Astrocyte (in vitro differentiated cells and primary cell): ENCODE measurements at regions not wholly inside any gene's neighbourhood (a gene's known extent, or its start where the extent isn't known, plus 50 kb on each side); places are given as distances from the start of the nearest gene placed in this dataset.

Experiments used
- DNase-seq: peaks from one replicate; pipeline ENCODE4 v3.0.0-alpha.2; 2010; ENCODE audit warnings: low read depth
- FAIRE-seq: peaks from 2 replicates; lab custom pipeline; 2011; peaks lifted over from hg19 to GRCh38; lab: Jason Lieb, UNC
- H2AFZ ChIP-seq: 2 replicates; pipeline ENCODE4 v1.6.0; 2012; ENCODE audit warnings: low read depth, low read length, inconsistent platforms
- H3K27ac ChIP-seq: 2 replicates; pipeline ENCODE4 v1.5.1; 2011; ENCODE audit warnings: low read depth, low read length, inconsistent platforms
- H3K27me3 ChIP-seq: 2 replicates; pipeline ENCODE4 v1.6.0; 2011; ENCODE audit warnings: low read length, inconsistent platforms; ENCODE audit not compliant: insufficient read depth
- H3K36me3 ChIP-seq: 2 replicates; pipeline ENCODE4 v1.5.1; 2011; ENCODE audit warnings: low read length, inconsistent platforms; ENCODE audit not compliant: insufficient read depth
- H3K4me1 ChIP-seq: 2 replicates; pipeline ENCODE4 v1.5.1; 2011; ENCODE audit warnings: low read length, inconsistent platforms; ENCODE audit not compliant: insufficient read depth
- H3K4me2 ChIP-seq: 2 replicates; pipeline ENCODE4 v1.6.0; 2012; ENCODE audit warnings: low read length, inconsistent platforms
- H3K4me3 ChIP-seq: 2 replicates; pipeline ENCODE4 v1.5.1; 2011; ENCODE audit warnings: low read depth, mild to moderate bottlenecking, low read length, inconsistent platforms; ENCODE audit not compliant: insufficient read depth
- H3K79me2 ChIP-seq: 2 replicates; pipeline ENCODE4 v1.6.0; 2012; ENCODE audit warnings: mild to moderate bottlenecking, low read length, inconsistent platforms; ENCODE audit not compliant: insufficient read depth
- H3K9ac ChIP-seq: 2 replicates; pipeline ENCODE4 v1.6.0; 2012; ENCODE audit warnings: mild to moderate bottlenecking, low read length, inconsistent platforms
- H3K9me3 ChIP-seq: 2 replicates; pipeline ENCODE4 v1.5.1; 2012; ENCODE audit warnings: low read depth, mild to moderate bottlenecking, low read length, inconsistent platforms; ENCODE audit not compliant: insufficient read depth
- H4K20me1 ChIP-seq: 2 replicates; pipeline ENCODE4 v1.6.0; 2012; ENCODE audit warnings: low read length, inconsistent platforms; ENCODE audit not compliant: insufficient read depth
- H3K27ac Mint-ChIP-seq: one replicate; pipeline ENCODE4 v1.8.0; 2021; ENCODE audit warnings: mild to moderate bottlenecking, mixed read lengths; ENCODE audit not compliant: unreplicated experiment
- H3K27me3 Mint-ChIP-seq: one replicate; pipeline ENCODE4 v1.8.0; 2021; ENCODE audit warnings: low read depth, mixed read lengths; ENCODE audit not compliant: unreplicated experiment
- H3K36me3 Mint-ChIP-seq: one replicate; pipeline ENCODE4 v1.8.0; 2021; ENCODE audit warnings: low read depth, mixed read lengths; ENCODE audit not compliant: unreplicated experiment
- H3K4me1 Mint-ChIP-seq: one replicate; pipeline ENCODE4 v1.8.0; 2021; ENCODE audit warnings: low read depth, mixed read lengths; ENCODE audit not compliant: unreplicated experiment
- H3K4me3 Mint-ChIP-seq: one replicate; pipeline ENCODE4 v1.8.0; 2021; ENCODE audit warnings: mild to moderate bottlenecking, moderate library complexity, mixed read lengths; ENCODE audit not compliant: unreplicated experiment
- H3K9me3 Mint-ChIP-seq: one replicate; pipeline ENCODE4 v1.8.0; 2021; ENCODE audit warnings: mild to moderate bottlenecking, mixed read lengths; ENCODE audit not compliant: unreplicated experiment
- EZH2 ChIP-seq: IDR thresholded peaks from 2 replicates; pipeline ENCODE4 v1.6.1; 2012; ENCODE audit warnings: mild to moderate bottlenecking, low read length, inconsistent platforms; ENCODE audit not compliant: insufficient read depth
- TF ChIP-seq, protein P1 (sequence below): IDR thresholded peaks from 2 replicates; pipeline ENCODE4 v1.5.1; 2011; ENCODE audit warnings: low read depth, mild to moderate bottlenecking, inconsistent platforms, low read length, moderate library complexity; ENCODE audit not compliant: insufficient read depth

DNA sequence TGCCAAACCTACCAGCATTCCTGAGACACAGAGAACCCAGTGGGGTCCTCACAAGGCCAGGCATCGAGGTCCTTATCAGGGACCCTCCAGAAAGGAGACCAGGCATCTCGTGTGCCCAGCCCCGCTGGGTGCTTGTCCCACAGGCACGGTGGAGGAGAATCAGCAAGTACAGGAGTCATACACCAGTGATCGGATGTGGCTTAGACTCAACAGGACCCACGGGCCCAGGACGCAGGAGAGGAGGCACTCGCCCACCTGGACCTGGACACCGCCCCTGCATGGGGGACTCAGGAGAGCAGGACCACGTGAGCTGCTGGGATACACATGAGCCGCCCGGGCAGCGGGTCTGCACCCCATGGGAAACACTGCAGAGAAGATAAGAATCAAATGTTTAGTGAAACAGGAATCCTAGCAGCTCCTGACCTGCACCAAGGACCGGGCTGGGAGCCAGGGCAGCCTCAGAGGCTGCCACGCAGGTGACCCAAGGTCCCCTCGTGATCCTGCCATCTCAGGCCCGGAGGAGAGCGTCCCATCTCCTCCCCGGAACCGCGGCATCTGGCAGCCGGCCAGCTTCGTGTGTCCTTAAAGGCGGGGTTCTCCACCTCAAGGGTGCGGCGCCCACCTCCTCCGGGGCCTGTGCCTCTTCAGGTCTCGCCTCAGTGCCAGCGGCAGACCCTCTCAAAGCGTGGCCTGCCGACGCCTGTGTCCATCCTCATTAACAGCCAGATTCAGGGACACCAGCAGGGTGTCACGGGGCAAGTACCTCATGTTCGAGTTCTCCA is 59.2 kb downstream of the FOXL3 start:
- no peak overlapping the region for H2AFZ ChIP-seq
- FAIRE-seq (no peak), DNase-seq (no peak)
- H3K4me3 ChIP-seq: no peak overlapping the region
- Mint-ChIP-seq H3K36me3 (no peaks in the 10 kb centered on the region), H3K27me3 (peaks cover 23% of the 10 kb centered on the region), H3K27ac (no peak overlapping the region), H3K9me3 (peaks cover 12% of the 10 kb centered on the region), H3K4me3 (no peak overlapping the region), H3K4me1 (no peaks in the 10 kb centered on the region)
- H4K20me1 ChIP-seq: no peaks in the 10 kb centered on the region
- TF ChIP-seq EZH2: no peak
- TF ChIP-seq, protein P1, sequence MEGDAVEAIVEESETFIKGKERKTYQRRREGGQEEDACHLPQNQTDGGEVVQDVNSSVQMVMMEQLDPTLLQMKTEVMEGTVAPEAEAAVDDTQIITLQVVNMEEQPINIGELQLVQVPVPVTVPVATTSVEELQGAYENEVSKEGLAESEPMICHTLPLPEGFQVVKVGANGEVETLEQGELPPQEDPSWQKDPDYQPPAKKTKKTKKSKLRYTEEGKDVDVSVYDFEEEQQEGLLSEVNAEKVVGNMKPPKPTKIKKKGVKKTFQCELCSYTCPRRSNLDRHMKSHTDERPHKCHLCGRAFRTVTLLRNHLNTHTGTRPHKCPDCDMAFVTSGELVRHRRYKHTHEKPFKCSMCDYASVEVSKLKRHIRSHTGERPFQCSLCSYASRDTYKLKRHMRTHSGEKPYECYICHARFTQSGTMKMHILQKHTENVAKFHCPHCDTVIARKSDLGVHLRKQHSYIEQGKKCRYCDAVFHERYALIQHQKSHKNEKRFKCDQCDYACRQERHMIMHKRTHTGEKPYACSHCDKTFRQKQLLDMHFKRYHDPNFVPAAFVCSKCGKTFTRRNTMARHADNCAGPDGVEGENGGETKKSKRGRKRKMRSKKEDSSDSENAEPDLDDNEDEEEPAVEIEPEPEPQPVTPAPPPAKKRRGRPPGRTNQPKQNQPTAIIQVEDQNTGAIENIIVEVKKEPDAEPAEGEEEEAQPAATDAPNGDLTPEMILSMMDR: no peak
- H3K36me3 ChIP-seq: no peaks in the 10 kb centered on the region
- no peaks in the 10 kb centered on the region for H3K79me2 ChIP-seq
- no peak overlapping the region for H3K27ac ChIP-seq
- H3K9ac ChIP-seq: no peak overlapping the region
- H3K4me1 ChIP-seq: no peaks in the 10 kb centered on the region
- no peaks in the 10 kb centered on the region for H3K27me3 ChIP-seq
- peaks cover 2% of the 10 kb centered on the region for H3K9me3 ChIP-seq
- no peak overlapping the region for H3K4me2 ChIP-seq

DNA sequence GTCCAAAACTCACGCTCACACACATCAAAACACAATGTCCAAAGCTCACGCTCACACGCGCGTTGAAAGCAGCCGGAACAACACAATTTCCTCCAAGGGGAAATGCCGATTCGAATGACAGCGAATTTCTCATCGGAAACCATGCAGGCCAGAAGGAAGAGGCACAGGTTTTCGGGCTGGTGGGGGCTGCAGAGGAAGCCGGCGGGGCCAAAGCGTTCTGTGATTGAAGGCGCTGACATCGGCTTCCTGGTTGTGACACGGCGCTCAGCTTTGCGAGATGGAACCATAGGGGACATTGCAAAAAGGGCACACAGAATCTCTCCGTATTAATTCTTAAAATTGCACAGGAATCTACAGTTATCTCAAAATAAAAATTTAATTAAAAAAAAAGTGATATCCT is 61.3 kb downstream of the FOXL3 start:
- Mint-ChIP-seq H3K27me3 (peaks cover 15% of the 10 kb centered on the region), H3K4me3 (no peak overlapping the region), H3K36me3 (no peaks in the 10 kb centered on the region), H3K4me1 (no peaks in the 10 kb centered on the region), H3K27ac (no peak overlapping the region), H3K9me3 (peaks cover 12% of the 10 kb centered on the region)
- DNase-seq (no peak), FAIRE-seq (no peak)
- Histone ChIP-seq H2AFZ (no peak overlapping the region), H3K27ac (no peak overlapping the region), H3K4me1 (no peaks in the 10 kb centered on the region), H3K36me3 (no peaks in the 10 kb centered on the region), H3K4me3 (no peak overlapping the region), H3K79me2 (no peaks in the 10 kb centered on the region), H3K9ac (no peak overlapping the region), H3K9me3 (peaks cover 2% of the 10 kb centered on the region), H3K4me2 (no peak overlapping the region), H3K27me3 (no peaks in the 10 kb centered on the region), H4K20me1 (no peaks in the 10 kb centered on the region)
- TF ChIP-seq, protein P1: no peak
- no peak for TF ChIP-seq EZH2
